IPS DF 4.7 (cell line): ENCODE measurements at regions not wholly inside any gene's neighbourhood (a gene's known extent, or its start where the extent isn't known, plus 50 kb on each side); places are given as distances from the start of the nearest gene placed in this dataset.

Source experiments
- DNase-seq: peaks from one replicate; pipeline ENCODE4 v3.0.0-alpha.2; 2013; ENCODE audit warnings: low spot score; ENCODE audit errors: extremely low read depth

- DNase-seq, result no peak
These were observed 88.9 kb upstream of the PLPPR1 start for GRCh38 chr9:100939636-100940035.

- DNase-seq, result no peak
These were observed 69.3 kb upstream of the PLPPR1 start for GRCh38 chr9:100959226-100959625.
